Epithelial cell of proximal tubule (primary cell): ENCODE measurements at regions not wholly inside any gene's neighbourhood (a gene's known extent, or its start where the extent isn't known, plus 50 kb on each side); places are given as distances from the start of the nearest gene placed in this dataset.

Experiments used
- DNase-seq: peaks from one replicate; pipeline ENCODE4 v3.0.0-alpha.2; 2011; ENCODE audit warnings: low read depth
- H3K4me3 ChIP-seq: 2 replicates; pipeline ENCODE4 v1.5.1; 2011; ENCODE audit warnings: low read depth, mild to moderate bottlenecking, low read length
- CTCF ChIP-seq: conservative IDR thresholded peaks from 2 replicates; pipeline ENCODE4 v1.5.1; 2012; ENCODE audit warnings: low read depth, mild to moderate bottlenecking, low read length

- no peak for DNase-seq
Measured at GRCh38 chr20:52800734-52801627, 171.2 kb upstream of the TSHZ2 start.

GRCh38 chr20:52799130-52799529 is 173.0 kb upstream of the TSHZ2 start:
- DNase-seq, result no peak
- H3K4me3 ChIP-seq, result no peak overlapping the region
- no peak for TF ChIP-seq CTCF

More at GRCh38 chr20:52800734-52801627, 171.2 kb upstream of the TSHZ2 start:
- TF ChIP-seq CTCF, result no peak
- H3K4me3 ChIP-seq, result no peak overlapping the region

- H3K4me3 ChIP-seq, result no peak overlapping the region
- no peak for TF ChIP-seq CTCF
- DNase-seq, result no peak
Measured at GRCh38 chr20:52798124-52798523, 174.0 kb upstream of the TSHZ2 start.

GRCh38 chr20:52794853-52795252 is 177.3 kb upstream of the TSHZ2 start:
- H3K4me3 ChIP-seq, result no peak overlapping the region
- no peak for DNase-seq
- no peak for TF ChIP-seq CTCF

- TF ChIP-seq CTCF, result no peak
- no peak for DNase-seq
- no peak overlapping the region for H3K4me3 ChIP-seq
Measured at GRCh38 chr20:52793339-52793963, 178.7 kb upstream of the TSHZ2 start.

- H3K4me3 ChIP-seq, result no peak overlapping the region
- TF ChIP-seq CTCF, result no peak
- no peak for DNase-seq
Measured at GRCh38 chr20:52791091-52791490, 181.1 kb upstream of the TSHZ2 start.
